Right lobe of liver (tissue), 4 donors: ENCODE measurements at regions not wholly inside any gene's neighbourhood (a gene's known extent, or its start where the extent isn't known, plus 50 kb on each side); places are given as distances from the start of the nearest gene placed in this dataset.

Source experiments
- POLR2A ChIP-seq: fragments of 450-650 bp; IDR thresholded peaks from one replicate; pipeline ENCODE4 v1.6.1; 2017; ENCODE audit warnings: antibody characterized with exemption, mild to moderate bottlenecking
- TF ChIP-seq, protein P1 (sequence below), 4 donors: fragments of 200-600 bp in 3 of 4; fragments of 450-650 bp in 1 of 4; IDR thresholded peaks; one replicate each; pipeline versions ENCODE4 v1.5.1 to v1.8.0; 2016 to 2022; ENCODE audit warnings: antibody characterized with exemption in 4 of 4, mild to moderate bottlenecking in 2 of 4
- donor health status: DM: no; HTN: no; CAD: no.
- donor health status: DM: no; HTN: no; CAD: no.
- donor health status: DM: no; HTN: yes; CAD: no.

DNA sequence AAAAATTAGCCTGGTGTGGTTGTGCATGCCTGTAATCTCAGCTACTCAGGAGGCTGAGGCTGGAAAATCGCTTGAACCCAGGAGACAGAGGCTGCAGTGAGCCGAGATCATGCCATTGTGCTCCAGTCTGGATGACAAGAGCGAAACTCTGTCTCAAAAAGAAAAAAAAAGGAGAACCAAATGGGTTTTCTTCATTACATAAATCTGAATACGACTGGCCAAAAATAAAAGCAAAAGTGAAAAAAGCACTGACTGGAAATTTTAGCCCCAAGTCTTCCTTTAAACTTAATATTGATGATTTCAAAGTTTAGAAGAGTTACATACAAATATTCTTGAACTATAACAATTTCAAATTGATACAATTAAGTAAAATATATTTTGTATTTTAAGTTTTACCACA is 249.5 kb upstream of the STARD13 start:
- TF ChIP-seq, protein P1, sequence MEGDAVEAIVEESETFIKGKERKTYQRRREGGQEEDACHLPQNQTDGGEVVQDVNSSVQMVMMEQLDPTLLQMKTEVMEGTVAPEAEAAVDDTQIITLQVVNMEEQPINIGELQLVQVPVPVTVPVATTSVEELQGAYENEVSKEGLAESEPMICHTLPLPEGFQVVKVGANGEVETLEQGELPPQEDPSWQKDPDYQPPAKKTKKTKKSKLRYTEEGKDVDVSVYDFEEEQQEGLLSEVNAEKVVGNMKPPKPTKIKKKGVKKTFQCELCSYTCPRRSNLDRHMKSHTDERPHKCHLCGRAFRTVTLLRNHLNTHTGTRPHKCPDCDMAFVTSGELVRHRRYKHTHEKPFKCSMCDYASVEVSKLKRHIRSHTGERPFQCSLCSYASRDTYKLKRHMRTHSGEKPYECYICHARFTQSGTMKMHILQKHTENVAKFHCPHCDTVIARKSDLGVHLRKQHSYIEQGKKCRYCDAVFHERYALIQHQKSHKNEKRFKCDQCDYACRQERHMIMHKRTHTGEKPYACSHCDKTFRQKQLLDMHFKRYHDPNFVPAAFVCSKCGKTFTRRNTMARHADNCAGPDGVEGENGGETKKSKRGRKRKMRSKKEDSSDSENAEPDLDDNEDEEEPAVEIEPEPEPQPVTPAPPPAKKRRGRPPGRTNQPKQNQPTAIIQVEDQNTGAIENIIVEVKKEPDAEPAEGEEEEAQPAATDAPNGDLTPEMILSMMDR (IDR thresholded peaks at IDR 0.05): no peak
- no peak for TF ChIP-seq POLR2A
